ENCODE measurements at regions not wholly inside any gene's neighbourhood (a gene's known extent, or its start where the extent isn't known, plus 50 kb on each side); places are given as distances from the start of the nearest gene placed in this dataset.
A peak's percentile ranks its signal among the peaks of the same experiment; 100 is the strongest.

- DNase-seq (ENCODE audit: low read depth in 1 of 2, low spot score in 1 of 2) = peak in 1 of 2 experiments; percentile 3
- Histone ChIP-seq H3K27ac (replicated peaks) (no peak overlapping the region), H3K4me3 (replicated peaks; ENCODE audit: insufficient read depth, low read length) (no peak overlapping the region), H3K27me3 (ENCODE audit: insufficient read depth, poor library complexity, severe bottlenecking) (no peaks in the 10 kb centered on the region)
- TF ChIP-seq POLR2AphosphoS5 (IDR thresholded peaks at IDR 0.05; ENCODE audit: low read depth) = no peak
Measured at GRCh38 chr14:71362920-71363584, 455.8 kb downstream of the PCNX1 start.

- H3K4me3 ChIP-seq (replicated peaks; ENCODE audit: insufficient read depth, low read length) = no peak overlapping the region
- TF ChIP-seq GABPA (IDR thresholded peaks at IDR 0.05; ENCODE audit: low read depth) = no peak
- no peak for TF ChIP-seq SPI1 (IDR thresholded peaks at IDR 0.05; ENCODE audit: borderline replicate concordance, low read depth)
- TF ChIP-seq CTCF (IDR thresholded peaks at IDR 0.05; ENCODE audit: insufficient read depth, low read length) = no peak
- TF ChIP-seq REST (IDR thresholded peaks at IDR 0.05; ENCODE audit: insufficient replicate concordance, low read depth) = no peak
- TF ChIP-seq POLR2AphosphoS5 (IDR thresholded peaks at IDR 0.05; ENCODE audit: low read depth) = no peak
- no peaks in the 10 kb centered on the region for H3K27me3 ChIP-seq (ENCODE audit: insufficient read depth, poor library complexity, severe bottlenecking)
- H3K27ac ChIP-seq (replicated peaks) = no peak overlapping the region
- no peak for DNase-seq (ENCODE audit: low read depth in 1 of 2, low spot score in 1 of 2)
Measured at GRCh38 chr14:71363946-71364925, 457.0 kb downstream of the PCNX1 start.

- Histone ChIP-seq H3K27me3 (ENCODE audit: insufficient read depth, poor library complexity, severe bottlenecking) (no peaks in the 10 kb centered on the region), H3K4me3 (replicated peaks; ENCODE audit: insufficient read depth, low read length) (no peak overlapping the region), H3K27ac (replicated peaks) (no peak overlapping the region)
- DNase-seq (ENCODE audit: low read depth in 1 of 2, low spot score in 1 of 2) = no peak
- TF ChIP-seq POLR2AphosphoS5 (IDR thresholded peaks at IDR 0.05; ENCODE audit: low read depth) (no peak), REST (IDR thresholded peaks at IDR 0.05; ENCODE audit: insufficient replicate concordance, low read depth) (no peak), CTCF (IDR thresholded peaks at IDR 0.05; ENCODE audit: insufficient read depth, low read length) (no peak)
Measured at GRCh38 chr14:71365361-71365760, 458.1 kb downstream of the PCNX1 start.

- Histone ChIP-seq H3K27ac (replicated peaks) (no peak overlapping the region), H3K27me3 (ENCODE audit: insufficient read depth, poor library complexity, severe bottlenecking) (no peaks in the 10 kb centered on the region), H3K4me3 (replicated peaks; ENCODE audit: insufficient read depth, low read length) (no peak overlapping the region)
- DNase-seq (ENCODE audit: low read depth in 1 of 2, low spot score in 1 of 2) = no peak
- TF ChIP-seq GABPA (IDR thresholded peaks at IDR 0.05; ENCODE audit: low read depth) (no peak), CTCF (IDR thresholded peaks at IDR 0.05; ENCODE audit: insufficient read depth, low read length) (no peak), POLR2AphosphoS5 (IDR thresholded peaks at IDR 0.05; ENCODE audit: low read depth) (no peak), REST (IDR thresholded peaks at IDR 0.05; ENCODE audit: insufficient replicate concordance, low read depth) (no peak), SPI1 (IDR thresholded peaks at IDR 0.05; ENCODE audit: borderline replicate concordance, low read depth) (no peak)
Measured at GRCh38 chr14:71366861-71367260, 459.6 kb downstream of the PCNX1 start.
